Keratinocyte (primary cell): ENCODE measurements at regions not wholly inside any gene's neighbourhood (a gene's known extent, or its start where the extent isn't known, plus 50 kb on each side); places are given as distances from the start of the nearest gene placed in this dataset.

Experiments
- DNase-seq: peaks from one replicate; pipeline ENCODE4 v3.0.0-alpha.2; 2011; ENCODE audit warnings: low read depth, missing footprints, low spot score
- FAIRE-seq: peaks from 2 replicates; lab custom pipeline; 2011; peaks lifted over from hg19 to GRCh38; lab: Jason Lieb, UNC
- H2AFZ ChIP-seq: 2 replicates; pipeline ENCODE4 v1.6.0; 2012; ENCODE audit warnings: low read length, control low read depth, inconsistent platforms; ENCODE audit not compliant: control insufficient read depth
- H3K27ac ChIP-seq: 2 replicates; pipeline ENCODE4 v1.5.1; 2011; ENCODE audit warnings: low read length; ENCODE audit not compliant: control insufficient read depth, insufficient read depth
- H3K27me3 ChIP-seq: 3 replicates; pipeline ENCODE4 v1.6.0; 2011; ENCODE audit warnings: low read length; ENCODE audit not compliant: control insufficient read depth, insufficient read depth; ENCODE audit errors: extremely low read depth
- H3K36me3 ChIP-seq, 2 experiments: 2 replicates in 1 of 2; 3 replicates in 1 of 2; pipeline ENCODE4 v1.5.1; 2011; ENCODE audit warnings: low read length in 2 of 2, mild to moderate bottlenecking in 1 of 2; ENCODE audit not compliant: control insufficient read depth in 2 of 2, insufficient read depth in 2 of 2; ENCODE audit errors: extremely low read depth in 1 of 2
- H3K4me1 ChIP-seq: 3 replicates; pipeline ENCODE4 v1.5.1; 2011; ENCODE audit warnings: low read length; ENCODE audit not compliant: control insufficient read depth, insufficient read depth; ENCODE audit errors: extremely low read depth
- H3K4me2 ChIP-seq: 3 replicates; pipeline ENCODE4 v1.6.0; 2011; ENCODE audit warnings: low read depth, low read length; ENCODE audit not compliant: control insufficient read depth, insufficient read depth; ENCODE audit errors: extremely low read depth
- H3K4me3 ChIP-seq, 3 experiments: fragments of 200-600 bp in 1 of 3; sonication (generic) in 1 of 3; 2 replicates in 2 of 3; 3 replicates in 1 of 3; pipeline ENCODE4 v1.5.1; 2011 to 2016; ENCODE audit warnings: low read length in 3 of 3, mild to moderate bottlenecking in 3 of 3, control low read depth in 2 of 3, inconsistent platforms in 1 of 3, low read depth in 1 of 3, mixed read lengths in 1 of 3, mixed run types in 1 of 3, moderate library complexity in 1 of 3; ENCODE audit not compliant: control insufficient read depth in 2 of 3, insufficient read depth in 2 of 3; ENCODE audit errors: extremely low read depth in 1 of 3
- H3K79me2 ChIP-seq: 2 replicates; pipeline ENCODE4 v1.6.0; 2012; ENCODE audit warnings: low read length; ENCODE audit not compliant: control insufficient read depth, insufficient read depth
- H3K9ac ChIP-seq: 3 replicates; pipeline ENCODE4 v1.6.0; 2011; ENCODE audit warnings: low read length; ENCODE audit not compliant: control insufficient read depth, insufficient read depth; ENCODE audit errors: extremely low read depth
- H3K9me1 ChIP-seq: 3 replicates; pipeline ENCODE4 v1.6.0; 2011; ENCODE audit warnings: low read length; ENCODE audit not compliant: control insufficient read depth, insufficient read depth; ENCODE audit errors: extremely low read depth
- H3K9me3 ChIP-seq: 2 replicates; pipeline ENCODE4 v1.5.1; 2012; ENCODE audit warnings: low read depth, low read length; ENCODE audit not compliant: control insufficient read depth
- H4K20me1 ChIP-seq: 3 replicates; pipeline ENCODE4 v1.6.0; 2011; ENCODE audit warnings: low read length; ENCODE audit not compliant: control insufficient read depth, insufficient read depth; ENCODE audit errors: extremely low read depth
- EZH2 ChIP-seq: IDR thresholded peaks from one replicate; pipeline ENCODE4 v1.6.1; 2012; ENCODE audit warnings: inconsistent platforms, mild to moderate bottlenecking, low read length, moderate library complexity
- dilution Hi-C: fragments of 300-500 bp; cut with MboI; formaldehyde crosslinking; loops from one replicate; pipeline ENCODE4 v1.7.0; 2020; ENCODE audit warnings: low sequenced_read_pairs; ENCODE audit not compliant: extremely low pct_ligation_motif_present
- TF ChIP-seq, protein P1 (sequence below), 3 experiments: IDR thresholded peaks in 1 of 3; conservative IDR thresholded peaks in 1 of 3; optimal IDR thresholded peaks in 1 of 3; 2 replicates in 2 of 3; 3 replicates in 1 of 3; pipeline versions ENCODE3 to v1.5.1; 2011; ENCODE audit warnings: low read length in 3 of 3, mild to moderate bottlenecking in 3 of 3, moderate library complexity in 2 of 3, control low read depth in 1 of 3, inconsistent platforms in 1 of 3; ENCODE audit not compliant: insufficient read depth in 2 of 3; ENCODE audit errors: extremely low read depth in 1 of 3

DNA sequence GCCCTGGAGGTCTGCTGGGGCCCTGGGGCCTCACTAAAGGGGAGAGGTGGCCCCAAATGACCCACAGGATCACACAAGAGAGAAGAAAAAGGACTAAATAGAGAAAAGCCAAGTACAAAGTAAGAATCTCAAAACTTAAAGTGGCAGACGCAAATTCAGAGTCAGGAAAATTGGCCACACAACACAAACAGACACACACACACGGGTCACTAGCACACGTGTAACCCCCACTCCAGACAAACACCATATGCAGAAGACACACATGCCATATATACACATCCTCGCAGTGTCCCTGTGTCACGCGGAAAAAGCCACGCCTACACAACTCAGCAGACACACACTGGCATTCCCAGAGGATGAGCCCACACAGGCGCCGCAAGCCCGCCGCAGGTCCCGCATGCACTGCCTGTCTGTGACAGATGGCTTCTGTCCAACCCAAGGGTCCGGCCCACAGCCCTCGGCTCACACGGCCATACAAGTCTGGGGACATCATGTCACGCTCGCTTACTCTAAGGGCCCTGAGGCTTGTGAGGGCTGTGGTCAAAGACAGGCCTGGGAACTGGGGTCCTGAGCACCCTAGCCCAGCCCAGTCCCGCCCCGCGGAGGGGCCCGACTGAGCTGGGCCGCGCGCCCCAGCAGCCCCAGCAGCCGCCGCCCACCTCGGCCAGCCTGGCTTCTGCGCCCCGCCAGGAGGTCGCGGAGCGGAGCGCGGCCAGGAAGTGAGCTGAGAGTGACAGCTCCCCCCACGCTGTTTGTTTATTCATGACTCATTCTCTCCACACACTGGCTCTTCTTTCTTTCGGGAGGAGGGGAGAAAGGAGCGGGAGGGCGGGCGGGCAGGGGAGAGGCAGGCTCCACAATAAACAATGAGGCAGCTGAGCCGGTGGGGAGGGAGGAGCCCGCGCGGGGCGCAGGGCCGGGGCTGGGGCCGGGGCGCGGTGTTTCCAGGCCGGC is 95.5 kb upstream of the ZMIZ1 start:
- H3K27ac ChIP-seq: peak overlapping the region; percentile 61
- no peaks in the 10 kb centered on the region for H3K9me1 ChIP-seq
- peaks cover 21% of the 10 kb centered on the region for H3K4me1 ChIP-seq
- H2AFZ ChIP-seq: peak overlapping the region; percentile 74
- peaks cover 5% of the 10 kb centered on the region for H3K27me3 ChIP-seq
- H3K9me3 ChIP-seq: no peaks in the 10 kb centered on the region
- no peaks in the 10 kb centered on the region for H3K79me2 ChIP-seq
- DNase-seq: no peak
- no peaks in the 10 kb centered on the region for H4K20me1 ChIP-seq
- TF ChIP-seq EZH2: no peak
- TF ChIP-seq, protein P1, sequence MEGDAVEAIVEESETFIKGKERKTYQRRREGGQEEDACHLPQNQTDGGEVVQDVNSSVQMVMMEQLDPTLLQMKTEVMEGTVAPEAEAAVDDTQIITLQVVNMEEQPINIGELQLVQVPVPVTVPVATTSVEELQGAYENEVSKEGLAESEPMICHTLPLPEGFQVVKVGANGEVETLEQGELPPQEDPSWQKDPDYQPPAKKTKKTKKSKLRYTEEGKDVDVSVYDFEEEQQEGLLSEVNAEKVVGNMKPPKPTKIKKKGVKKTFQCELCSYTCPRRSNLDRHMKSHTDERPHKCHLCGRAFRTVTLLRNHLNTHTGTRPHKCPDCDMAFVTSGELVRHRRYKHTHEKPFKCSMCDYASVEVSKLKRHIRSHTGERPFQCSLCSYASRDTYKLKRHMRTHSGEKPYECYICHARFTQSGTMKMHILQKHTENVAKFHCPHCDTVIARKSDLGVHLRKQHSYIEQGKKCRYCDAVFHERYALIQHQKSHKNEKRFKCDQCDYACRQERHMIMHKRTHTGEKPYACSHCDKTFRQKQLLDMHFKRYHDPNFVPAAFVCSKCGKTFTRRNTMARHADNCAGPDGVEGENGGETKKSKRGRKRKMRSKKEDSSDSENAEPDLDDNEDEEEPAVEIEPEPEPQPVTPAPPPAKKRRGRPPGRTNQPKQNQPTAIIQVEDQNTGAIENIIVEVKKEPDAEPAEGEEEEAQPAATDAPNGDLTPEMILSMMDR (optimal IDR thresholded peaks at IDR 0.05 in 1 of 3, IDR thresholded peaks at IDR 0.05 in 1 of 3, conservative IDR thresholded peaks at IDR 0.05 in 1 of 3; ENCODE audit: extremely low read depth in 1 of 3, insufficient read depth in 2 of 3, low read length in 3 of 3): no peak
- no peaks in the 10 kb centered on the region for H3K36me3 ChIP-seq
- H3K9ac ChIP-seq: peak overlapping the region; percentile 74
- peak overlapping the region; percentile 73 for H3K4me2 ChIP-seq
- dilution Hi-C loops: no loop called here
- FAIRE-seq: no peak
- H3K4me3 ChIP-seq: peak overlapping the region; percentile 29 to 65 (median 50)

DNA sequence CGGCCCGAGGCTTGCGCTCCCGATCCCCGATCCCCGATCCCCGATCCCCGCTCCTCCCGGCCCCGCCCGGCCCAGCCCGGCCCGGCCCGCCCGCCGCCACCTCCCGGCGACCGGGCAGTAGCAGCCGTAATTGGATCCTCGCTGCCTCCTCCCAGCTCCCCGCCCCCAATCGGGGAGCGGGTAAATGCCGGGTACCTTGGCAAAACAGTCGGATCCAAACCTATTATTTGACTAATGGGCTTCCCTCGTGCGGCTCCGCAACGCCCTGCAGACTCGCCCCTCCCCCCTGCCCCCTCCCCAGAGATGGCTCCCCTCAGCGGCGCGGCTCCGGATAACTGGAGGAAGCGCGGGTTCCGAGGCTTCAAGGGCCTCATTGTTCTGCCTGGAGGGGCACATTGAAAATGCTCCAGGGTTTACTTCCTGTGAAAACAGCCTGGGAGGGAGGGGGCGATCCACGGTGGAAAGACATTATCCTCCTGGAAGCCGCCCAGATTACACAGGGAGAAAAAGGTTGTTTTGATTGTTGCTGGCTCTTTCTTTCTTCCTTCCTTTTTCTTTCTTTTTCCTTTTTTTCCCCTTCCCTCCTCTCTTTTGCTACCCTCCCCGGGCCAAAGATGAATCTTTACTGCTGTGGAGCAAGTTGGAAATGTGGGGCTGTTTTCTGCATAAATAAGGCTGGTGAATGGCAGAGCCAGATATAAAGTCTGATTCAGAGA is 94.7 kb upstream of the ZMIZ1 start:
- no peak for FAIRE-seq
- H2AFZ ChIP-seq: peak overlapping the region; percentile 57

More for the DNA sequence above, 94.7 kb upstream of the ZMIZ1 start:
- H3K27me3 ChIP-seq: peaks cover 5% of the 10 kb centered on the region
- H4K20me1 ChIP-seq: no peaks in the 10 kb centered on the region
- H3K27ac ChIP-seq: peak overlapping the region; percentile 60
- peak overlapping the region; percentile 84 for H3K4me2 ChIP-seq
- dilution Hi-C loops: no loop called here
- H3K9me3 ChIP-seq: no peaks in the 10 kb centered on the region
- H3K4me3 ChIP-seq: peak overlapping the region; percentile 24 to 58 (median 51)
- H3K9me1 ChIP-seq: no peaks in the 10 kb centered on the region
- no peaks in the 10 kb centered on the region for H3K79me2 ChIP-seq
- TF ChIP-seq, protein P1 (optimal IDR thresholded peaks at IDR 0.05 in 1 of 3, IDR thresholded peaks at IDR 0.05 in 1 of 3, conservative IDR thresholded peaks at IDR 0.05 in 1 of 3; ENCODE audit: extremely low read depth in 1 of 3, insufficient read depth in 2 of 3, low read length in 3 of 3): no peak
- no peak for TF ChIP-seq EZH2
- no peak for DNase-seq
- peaks cover 21% of the 10 kb centered on the region for H3K4me1 ChIP-seq
- H3K9ac ChIP-seq: peak overlapping the region; percentile 74
- no peaks in the 10 kb centered on the region for H3K36me3 ChIP-seq
